GM12874 (cell line): ENCODE measurements at regions not wholly inside any gene's neighbourhood (a gene's known extent, or its start where the extent isn't known, plus 50 kb on each side); places are given as distances from the start of the nearest gene placed in this dataset.

Source experiments
- TF ChIP-seq, protein P1 (sequence below): IDR thresholded peaks from 2 replicates; pipeline ENCODE4 v1.5.1; 2011; ENCODE audit warnings: low read depth, mild to moderate bottlenecking, control low read depth, low read length, moderate library complexity; ENCODE audit not compliant: insufficient read depth

DNA sequence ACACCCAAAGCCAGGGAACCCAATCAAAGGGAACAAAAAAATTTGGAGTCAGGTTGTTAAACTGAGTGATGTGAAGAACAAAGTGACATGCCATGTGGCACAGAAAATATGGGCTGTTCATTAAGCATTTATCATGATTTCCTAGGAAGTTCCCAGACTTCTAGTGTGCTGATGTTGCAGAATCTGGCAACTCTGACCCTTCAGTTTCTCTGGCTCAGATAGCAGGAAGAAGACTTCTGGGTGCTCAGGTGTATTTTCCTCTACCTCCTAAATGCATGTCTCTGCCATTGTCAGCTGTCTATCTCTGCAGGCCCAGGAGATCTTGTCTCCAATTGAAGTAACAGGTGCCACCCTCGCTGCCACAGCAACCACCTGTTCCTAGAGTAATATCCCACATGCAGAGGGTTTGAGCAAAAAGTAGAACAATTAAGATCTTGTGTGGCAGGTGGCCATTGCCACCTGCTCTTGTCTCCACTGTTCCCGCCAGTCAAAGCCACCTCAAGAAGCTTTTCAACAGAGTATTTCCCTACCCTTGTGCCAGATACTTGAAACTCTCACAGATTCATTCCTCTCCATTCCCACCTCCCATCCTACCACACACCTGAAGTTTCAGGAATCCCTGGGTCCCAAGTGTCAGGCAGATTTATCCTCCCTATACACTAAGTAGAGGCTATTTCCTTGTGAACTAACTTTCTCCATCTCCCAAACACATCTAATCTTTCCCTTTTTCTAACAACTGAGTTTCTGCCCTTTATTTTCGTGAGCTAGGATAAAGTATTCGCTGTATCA, 533.7 kb upstream of the CHAC2 start:
- TF ChIP-seq, protein P1, sequence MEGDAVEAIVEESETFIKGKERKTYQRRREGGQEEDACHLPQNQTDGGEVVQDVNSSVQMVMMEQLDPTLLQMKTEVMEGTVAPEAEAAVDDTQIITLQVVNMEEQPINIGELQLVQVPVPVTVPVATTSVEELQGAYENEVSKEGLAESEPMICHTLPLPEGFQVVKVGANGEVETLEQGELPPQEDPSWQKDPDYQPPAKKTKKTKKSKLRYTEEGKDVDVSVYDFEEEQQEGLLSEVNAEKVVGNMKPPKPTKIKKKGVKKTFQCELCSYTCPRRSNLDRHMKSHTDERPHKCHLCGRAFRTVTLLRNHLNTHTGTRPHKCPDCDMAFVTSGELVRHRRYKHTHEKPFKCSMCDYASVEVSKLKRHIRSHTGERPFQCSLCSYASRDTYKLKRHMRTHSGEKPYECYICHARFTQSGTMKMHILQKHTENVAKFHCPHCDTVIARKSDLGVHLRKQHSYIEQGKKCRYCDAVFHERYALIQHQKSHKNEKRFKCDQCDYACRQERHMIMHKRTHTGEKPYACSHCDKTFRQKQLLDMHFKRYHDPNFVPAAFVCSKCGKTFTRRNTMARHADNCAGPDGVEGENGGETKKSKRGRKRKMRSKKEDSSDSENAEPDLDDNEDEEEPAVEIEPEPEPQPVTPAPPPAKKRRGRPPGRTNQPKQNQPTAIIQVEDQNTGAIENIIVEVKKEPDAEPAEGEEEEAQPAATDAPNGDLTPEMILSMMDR, result no peak

DNA sequence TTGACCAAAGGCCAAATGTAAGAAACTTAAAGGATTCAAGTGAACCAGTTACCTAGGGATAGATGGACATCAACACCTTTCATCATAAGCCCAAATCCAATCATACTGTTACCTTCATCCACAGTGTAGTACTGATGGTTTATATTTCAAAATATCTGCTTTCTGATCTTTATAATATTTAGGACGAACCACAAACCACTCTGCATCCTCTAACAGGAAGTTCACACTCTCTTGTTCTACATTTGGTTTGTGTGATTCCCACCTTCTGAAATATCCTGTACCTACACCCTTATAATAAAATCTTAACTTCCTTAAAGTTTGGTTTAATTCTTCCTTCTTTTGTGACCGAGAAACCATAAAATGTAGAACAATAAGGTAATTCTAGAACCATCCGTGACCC, 535.7 kb upstream of the CHAC2 start:
- TF ChIP-seq, protein P1, result no peak

DNA sequence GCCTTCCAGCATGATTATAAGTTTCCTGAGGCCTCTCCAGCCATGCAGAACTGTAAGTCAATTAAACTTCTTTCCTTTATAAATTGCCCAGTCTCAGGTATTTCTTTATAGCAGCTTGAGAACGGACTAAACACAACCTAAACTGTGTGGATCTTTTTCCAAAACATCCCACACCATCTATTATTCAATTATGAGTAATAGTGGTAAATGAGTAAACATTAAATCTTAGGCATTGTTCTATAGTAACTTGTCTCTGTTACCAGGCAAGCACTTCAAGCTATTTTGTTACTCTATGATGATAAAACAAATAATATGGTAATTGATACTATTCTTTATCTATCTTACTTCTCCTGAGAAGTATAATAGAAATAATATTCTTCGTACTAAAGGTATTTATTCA, 536.9 kb upstream of the CHAC2 start:
- TF ChIP-seq, protein P1, result no peak

DNA sequence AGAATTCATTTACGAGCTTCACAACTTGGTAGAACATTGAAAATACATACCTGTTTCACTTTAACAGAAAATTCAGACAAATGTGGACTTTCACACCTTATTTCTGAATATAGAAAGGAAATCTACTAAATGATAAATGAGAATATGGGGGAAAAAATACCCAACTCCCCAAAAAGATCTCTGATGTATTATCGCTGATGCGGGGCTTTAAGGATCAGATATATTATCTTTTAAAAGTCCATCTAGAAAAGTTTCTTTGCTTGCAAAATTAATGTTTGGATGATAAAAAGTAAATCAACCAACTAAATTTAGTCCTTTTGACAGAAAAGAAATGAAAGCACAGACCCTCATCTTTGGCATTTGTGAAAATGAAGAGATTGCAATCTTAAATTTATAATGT, 540.1 kb upstream of the CHAC2 start:
- TF ChIP-seq, protein P1, result no peak

DNA sequence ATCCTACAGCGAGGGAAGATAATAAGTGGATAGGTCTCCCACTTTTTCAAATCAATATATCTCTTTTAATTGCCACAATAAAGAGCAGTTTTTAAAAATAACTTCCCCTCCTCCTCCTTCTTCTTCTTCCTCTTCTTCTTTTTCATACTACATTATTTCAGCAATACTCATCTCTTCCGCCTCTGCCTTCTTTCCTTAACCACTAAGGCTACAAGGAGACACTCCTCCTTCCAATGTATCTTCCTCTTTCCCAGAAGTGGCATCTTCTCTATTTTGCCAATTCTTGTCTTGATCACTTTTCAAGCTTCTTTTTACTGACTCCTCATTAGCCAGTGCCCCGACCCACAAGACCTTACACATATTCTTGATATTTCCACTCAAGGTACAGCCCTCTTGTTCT, 546.6 kb upstream of the CHAC2 start:
- TF ChIP-seq, protein P1, result no peak

DNA sequence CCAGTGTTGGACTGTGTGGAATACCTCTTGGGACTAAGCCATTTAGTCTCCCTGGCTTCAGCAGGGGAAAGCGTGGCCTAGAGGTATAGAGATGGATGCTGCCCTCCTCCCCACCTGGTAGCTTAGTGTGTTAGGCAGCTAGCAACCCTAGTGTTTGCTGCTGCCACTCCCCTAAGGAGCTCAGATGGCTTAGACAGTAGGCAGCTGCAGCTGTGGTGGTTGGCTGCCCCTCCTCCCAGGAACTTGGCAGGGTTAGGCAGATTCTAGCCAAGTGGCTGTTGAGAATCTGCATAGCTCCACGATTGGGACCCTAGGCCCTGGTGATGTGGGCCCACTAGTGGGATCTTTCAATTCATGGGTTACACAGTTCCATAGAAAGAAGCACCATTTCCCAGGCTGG, 550.4 kb upstream of the CHAC2 start:
- TF ChIP-seq, protein P1, result no peak

DNA sequence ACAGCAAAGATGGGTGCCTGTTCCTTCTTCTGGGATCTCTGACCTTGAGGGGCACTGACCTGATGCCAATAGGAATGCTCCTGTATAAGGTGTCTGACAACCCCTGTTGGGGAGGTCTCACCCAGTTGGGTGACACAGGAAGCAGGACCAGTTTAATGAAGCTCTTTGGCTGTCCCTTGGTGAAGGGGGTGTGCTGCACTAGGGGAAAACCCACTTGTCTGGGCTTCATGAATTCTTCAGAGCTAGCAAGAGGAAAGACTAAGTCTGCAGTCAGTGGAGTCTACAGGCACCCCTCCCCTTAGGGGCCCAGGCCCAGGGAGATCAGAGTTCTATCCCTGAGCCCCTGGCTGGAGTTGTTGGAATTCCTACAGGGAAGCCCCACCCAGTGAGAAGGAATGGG, 550.8 kb upstream of the CHAC2 start:
- TF ChIP-seq, protein P1, result no peak
